ENCODE measurements at regions not wholly inside any gene's neighbourhood (a gene's known extent, or its start where the extent isn't known, plus 50 kb on each side); places are given as distances from the start of the nearest gene placed in this dataset.

- TF ChIP-seq CTCF (conservative IDR thresholded peaks at IDR 0.05; ENCODE audit: low read length) (no peak), EZH2phosphoT487 (IDR thresholded peaks at IDR 0.05; ENCODE audit: borderline replicate concordance) (no peak)
Observed at GRCh38 chr20:11281768-11282167, 608.0 kb upstream of the JAG1 start.
